Lower leg skin (tissue), 3 donors: ENCODE measurements at regions not wholly inside any gene's neighbourhood (a gene's known extent, or its start where the extent isn't known, plus 50 kb on each side); places are given as distances from the start of the nearest gene placed in this dataset.

ENCODE experiments used
- CTCF ChIP-seq, 3 donors: fragments of 450-650 bp; IDR thresholded peaks; one replicate each; pipeline ENCODE4 v1.5.1; 2016; ENCODE audit warnings: antibody characterized with exemption in 3 of 3, mild to moderate bottlenecking in 3 of 3, moderate library complexity in 2 of 3
- POLR2A ChIP-seq, 2 donors: fragments of 450-650 bp; IDR thresholded peaks; one replicate each; pipeline ENCODE4 v1.6.1; 2016 to 2017; ENCODE audit warnings: antibody characterized with exemption in 2 of 2, mild to moderate bottlenecking in 1 of 2, moderate library complexity in 1 of 2

- TF ChIP-seq CTCF (IDR thresholded peaks at IDR 0.05): no peak
- TF ChIP-seq POLR2A (IDR thresholded peaks at IDR 0.05): no peak
Measured at GRCh38 chr5:168005093-168005492, 286.4 kb upstream of the WWC1 start.
